Stimulated activated naive CD8-positive, alpha-beta T cell treated with anti-CD3 and anti-CD28 coated beads, Interleukin-15, Interleukin-2, amounts not matched to agents 100 ng/mL and 50 ng/mL, for 24 hours (primary cell): ENCODE measurements at regions not wholly inside any gene's neighbourhood (a gene's known extent, or its start where the extent isn't known, plus 50 kb on each side); places are given as distances from the start of the nearest gene placed in this dataset.
A peak's percentile ranks its signal among the peaks of the same experiment; 100 is the strongest.

Experiments used
- H3K27ac Mint-ChIP-seq: one replicate; pipeline ENCODE4 v1.8.0; 2021; ENCODE audit warnings: mild to moderate bottlenecking, mixed read lengths
- H3K27me3 Mint-ChIP-seq: one replicate; pipeline ENCODE4 v1.8.0; 2021; ENCODE audit warnings: mixed read lengths
- H3K36me3 Mint-ChIP-seq: one replicate; pipeline ENCODE4 v1.8.0; 2021; ENCODE audit warnings: low read depth, mixed read lengths
- H3K4me1 Mint-ChIP-seq: one replicate; pipeline ENCODE4 v1.8.0; 2021; ENCODE audit warnings: low read depth, mixed read lengths
- H3K4me3 Mint-ChIP-seq: one replicate; pipeline ENCODE4 v1.8.0; 2021; ENCODE audit warnings: mild to moderate bottlenecking, mixed read lengths
- H3K9me3 Mint-ChIP-seq: one replicate; pipeline ENCODE4 v1.8.0; 2021; ENCODE audit warnings: mixed read lengths

GRCh38 chr6:211871-212497 is 80.3 kb upstream of the DUSP22 start:
- H3K27ac Mint-ChIP-seq = no peak overlapping the region
- H3K4me1 Mint-ChIP-seq = peaks cover 50% of the 10 kb centered on the region
- peaks cover 6% of the 10 kb centered on the region for H3K9me3 Mint-ChIP-seq
- peaks cover 17% of the 10 kb centered on the region for H3K27me3 Mint-ChIP-seq
- H3K4me3 Mint-ChIP-seq = no peak overlapping the region
- no peaks in the 10 kb centered on the region for H3K36me3 Mint-ChIP-seq

GRCh38 chr6:213284-213683 is 79.0 kb upstream of the DUSP22 start:
- H3K27me3 Mint-ChIP-seq = peaks cover 17% of the 10 kb centered on the region
- H3K36me3 Mint-ChIP-seq = no peaks in the 10 kb centered on the region
- H3K4me1 Mint-ChIP-seq = peaks cover 62% of the 10 kb centered on the region
- H3K4me3 Mint-ChIP-seq = no peak overlapping the region
- peaks cover 6% of the 10 kb centered on the region for H3K9me3 Mint-ChIP-seq
- no peak overlapping the region for H3K27ac Mint-ChIP-seq

GRCh38 chr6:214428-214827 is 77.9 kb upstream of the DUSP22 start:
- H3K36me3 Mint-ChIP-seq = no peaks in the 10 kb centered on the region
- H3K27me3 Mint-ChIP-seq = peaks cover 17% of the 10 kb centered on the region
- H3K9me3 Mint-ChIP-seq = peaks cover 6% of the 10 kb centered on the region
- peaks cover 62% of the 10 kb centered on the region for H3K4me1 Mint-ChIP-seq
- H3K4me3 Mint-ChIP-seq = no peak overlapping the region
- H3K27ac Mint-ChIP-seq = no peak overlapping the region

- Mint-ChIP-seq H3K36me3 (no peaks in the 10 kb centered on the region), H3K27ac (peak overlapping the region; percentile 67)
Measured at GRCh38 chr6:215335-216034, 76.8 kb upstream of the DUSP22 start.

GRCh38 chr6:217048-217659 is 75.1 kb upstream of the DUSP22 start:
- H3K9me3 Mint-ChIP-seq = peaks cover 6% of the 10 kb centered on the region
- peaks cover 78% of the 10 kb centered on the region for H3K4me1 Mint-ChIP-seq
- no peaks in the 10 kb centered on the region for H3K36me3 Mint-ChIP-seq
- H3K27ac Mint-ChIP-seq = peak overlapping the region; percentile 4
- peaks cover 8% of the 10 kb centered on the region for H3K27me3 Mint-ChIP-seq
- H3K4me3 Mint-ChIP-seq = no peak overlapping the region

More at GRCh38 chr6:215335-216034, 76.8 kb upstream of the DUSP22 start:
- Mint-ChIP-seq H3K9me3 (peaks cover 6% of the 10 kb centered on the region), H3K4me1 (peaks cover 63% of the 10 kb centered on the region), H3K4me3 (peak overlapping the region; percentile 1), H3K27me3 (peaks cover 15% of the 10 kb centered on the region)

GRCh38 chr6:218153-219018 is 73.9 kb upstream of the DUSP22 start:
- H3K27me3 Mint-ChIP-seq = peaks cover 1% of the 10 kb centered on the region
- peaks cover 90% of the 10 kb centered on the region for H3K4me1 Mint-ChIP-seq
- H3K4me3 Mint-ChIP-seq = no peak overlapping the region
- H3K36me3 Mint-ChIP-seq = no peaks in the 10 kb centered on the region
- peak overlapping the region; percentile 75 for H3K27ac Mint-ChIP-seq
- H3K9me3 Mint-ChIP-seq = peaks cover 4% of the 10 kb centered on the region

GRCh38 chr6:219019-219570 is 73.2 kb upstream of the DUSP22 start:
- Mint-ChIP-seq H3K4me1 (peaks cover 97% of the 10 kb centered on the region), H3K27me3 (no peaks in the 10 kb centered on the region), H3K36me3 (no peaks in the 10 kb centered on the region), H3K9me3 (no peaks in the 10 kb centered on the region), H3K27ac (peak overlapping the region; percentile 75), H3K4me3 (no peak overlapping the region)

- Mint-ChIP-seq H3K27ac (peak overlapping the region; percentile 69), H3K36me3 (no peaks in the 10 kb centered on the region), H3K9me3 (no peaks in the 10 kb centered on the region), H3K4me1 (peaks cover 100% of the 10 kb centered on the region), H3K27me3 (no peaks in the 10 kb centered on the region), H3K4me3 (no peak overlapping the region)
Measured at GRCh38 chr6:219641-220198, 72.6 kb upstream of the DUSP22 start.

GRCh38 chr6:220312-220711 is 72.0 kb upstream of the DUSP22 start:
- H3K4me3 Mint-ChIP-seq = no peak overlapping the region
- no peaks in the 10 kb centered on the region for H3K9me3 Mint-ChIP-seq
- no peaks in the 10 kb centered on the region for H3K36me3 Mint-ChIP-seq
- no peak overlapping the region for H3K27ac Mint-ChIP-seq
- no peaks in the 10 kb centered on the region for H3K27me3 Mint-ChIP-seq
- H3K4me1 Mint-ChIP-seq = peaks cover 100% of the 10 kb centered on the region

GRCh38 chr6:220721-221475 is 71.4 kb upstream of the DUSP22 start:
- Mint-ChIP-seq H3K36me3 (no peaks in the 10 kb centered on the region), H3K4me3 (peak overlapping the region; percentile 38), H3K27me3 (no peaks in the 10 kb centered on the region), H3K4me1 (peaks cover 100% of the 10 kb centered on the region), H3K27ac (peak overlapping the region; percentile 81), H3K9me3 (no peaks in the 10 kb centered on the region)

- Mint-ChIP-seq H3K4me3 (peak overlapping the region; percentile 38), H3K4me1 (peaks cover 100% of the 10 kb centered on the region), H3K27ac (peak overlapping the region; percentile 88), H3K36me3 (no peaks in the 10 kb centered on the region), H3K9me3 (no peaks in the 10 kb centered on the region), H3K27me3 (no peaks in the 10 kb centered on the region)
Measured at GRCh38 chr6:221531-222349, 70.5 kb upstream of the DUSP22 start.

- Mint-ChIP-seq H3K9me3 (no peaks in the 10 kb centered on the region), H3K36me3 (no peaks in the 10 kb centered on the region), H3K4me1 (peaks cover 100% of the 10 kb centered on the region), H3K4me3 (no peak overlapping the region), H3K27ac (peak overlapping the region; percentile 88), H3K27me3 (no peaks in the 10 kb centered on the region)
Measured at GRCh38 chr6:222468-222867, 69.8 kb upstream of the DUSP22 start.

- Mint-ChIP-seq H3K27me3 (no peaks in the 10 kb centered on the region), H3K4me1 (peaks cover 98% of the 10 kb centered on the region), H3K27ac (no peak overlapping the region)
Measured at GRCh38 chr6:223136-223535, 69.2 kb upstream of the DUSP22 start.

More at GRCh38 chr6:223136-223535, 69.2 kb upstream of the DUSP22 start:
- H3K36me3 Mint-ChIP-seq = no peaks in the 10 kb centered on the region
- no peak overlapping the region for H3K4me3 Mint-ChIP-seq
- H3K9me3 Mint-ChIP-seq = no peaks in the 10 kb centered on the region
